ENCODE measurements at regions not wholly inside any gene's neighbourhood (a gene's known extent, or its start where the extent isn't known, plus 50 kb on each side); places are given as distances from the start of the nearest gene placed in this dataset.
"Not testable (repeated sequence)": the region's sequence is repeated elsewhere in the genome, so short reads cannot be mapped to it uniquely, and the experiment has no call there.

- Mint-ChIP-seq H3K4me1 (no peaks in the 10 kb centered on the region), H3K27ac (no peak overlapping the region), H3K36me3 (ENCODE audit: low read depth) (no peaks in the 10 kb centered on the region), H3K27me3 (ENCODE audit: low read depth) (no peaks in the 10 kb centered on the region), H3K4me3 (no peak overlapping the region), H3K9me3 (peaks cover 22% of the 10 kb centered on the region)
- no peak for TF ChIP-seq CTCF (IDR thresholded peaks at IDR 0.05; ENCODE audit: unreplicated experiment in 3 of 3)
These were observed 95.7 kb upstream of the GRIA3 start for GRCh38 chrX:123088331-123088730.

- H3K27ac Mint-ChIP-seq, result no peak overlapping the region
- no peaks in the 10 kb centered on the region for H3K4me1 Mint-ChIP-seq
- H3K9me3 Mint-ChIP-seq, result peaks cover 19% of the 10 kb centered on the region
- TF ChIP-seq CTCF (IDR thresholded peaks at IDR 0.05; ENCODE audit: unreplicated experiment in 3 of 3), result no peak
- no peak overlapping the region for H3K4me3 Mint-ChIP-seq
- no peaks in the 10 kb centered on the region for H3K27me3 Mint-ChIP-seq (ENCODE audit: low read depth)
- H3K36me3 Mint-ChIP-seq (ENCODE audit: low read depth), result no peaks in the 10 kb centered on the region
These were observed 95.1 kb upstream of the GRIA3 start for GRCh38 chrX:123088930-123089329.

- H3K27ac Mint-ChIP-seq, result no peak overlapping the region
- no peaks in the 10 kb centered on the region for H3K36me3 Mint-ChIP-seq (ENCODE audit: low read depth)
- no peaks in the 10 kb centered on the region for H3K4me1 Mint-ChIP-seq
- H3K4me3 Mint-ChIP-seq, result no peak overlapping the region
- no peaks in the 10 kb centered on the region for H3K27me3 Mint-ChIP-seq (ENCODE audit: low read depth)
- no peak for TF ChIP-seq CTCF (IDR thresholded peaks at IDR 0.05; ENCODE audit: unreplicated experiment in 3 of 3)
- H3K9me3 Mint-ChIP-seq, result peaks cover 14% of the 10 kb centered on the region
These were observed 90.3 kb upstream of the GRIA3 start for GRCh38 chrX:123093792-123094191.

GRCh38 chrX:123108513-123109427, 75.3 kb upstream of the GRIA3 start:
- Mint-ChIP-seq H3K9me3 (peaks cover 6% of the 10 kb centered on the region), H3K27me3 (ENCODE audit: low read depth) (no peaks in the 10 kb centered on the region), H3K36me3 (ENCODE audit: low read depth) (no peaks in the 10 kb centered on the region), H3K27ac (no peak overlapping the region), H3K4me1 (no peaks in the 10 kb centered on the region), H3K4me3 (no peak overlapping the region)
- no peak for TF ChIP-seq CTCF (IDR thresholded peaks at IDR 0.05; ENCODE audit: unreplicated experiment in 3 of 3)

GRCh38 chrX:123121241-123121640, 62.8 kb upstream of the GRIA3 start:
- TF ChIP-seq CTCF (IDR thresholded peaks at IDR 0.05; ENCODE audit: unreplicated experiment in 3 of 3), result no peak
- Mint-ChIP-seq H3K27ac (no peak overlapping the region), H3K9me3 (peaks cover 15% of the 10 kb centered on the region), H3K4me1 (no peaks in the 10 kb centered on the region), H3K36me3 (ENCODE audit: low read depth) (no peaks in the 10 kb centered on the region), H3K4me3 (no peak overlapping the region), H3K27me3 (ENCODE audit: low read depth) (no peaks in the 10 kb centered on the region)

- H3K27me3 Mint-ChIP-seq (ENCODE audit: low read depth); H3K4me3 Mint-ChIP-seq; H3K36me3 Mint-ChIP-seq (ENCODE audit: low read depth); H3K27ac Mint-ChIP-seq; H3K4me1 Mint-ChIP-seq: not testable (repeated sequence)
- H3K9me3 Mint-ChIP-seq, result peaks cover 40% of the 10 kb centered on the region
These were observed 54.3 kb upstream of the GRIA3 start for GRCh38 chrX:123129805-123130204.

Measured in nephron (organoid).